GM12874 (cell line): ENCODE measurements at regions not wholly inside any gene's neighbourhood (a gene's known extent, or its start where the extent isn't known, plus 50 kb on each side); places are given as distances from the start of the nearest gene placed in this dataset.

Source experiments
- TF ChIP-seq, protein P1 (sequence below): IDR thresholded peaks from 2 replicates; pipeline ENCODE4 v1.5.1; 2011; ENCODE audit warnings: low read depth, mild to moderate bottlenecking, control low read depth, low read length, moderate library complexity; ENCODE audit not compliant: insufficient read depth

GRCh38 chr4:152269448-152270191, 266.3 kb downstream of the FBXW7 start:
- TF ChIP-seq, protein P1, sequence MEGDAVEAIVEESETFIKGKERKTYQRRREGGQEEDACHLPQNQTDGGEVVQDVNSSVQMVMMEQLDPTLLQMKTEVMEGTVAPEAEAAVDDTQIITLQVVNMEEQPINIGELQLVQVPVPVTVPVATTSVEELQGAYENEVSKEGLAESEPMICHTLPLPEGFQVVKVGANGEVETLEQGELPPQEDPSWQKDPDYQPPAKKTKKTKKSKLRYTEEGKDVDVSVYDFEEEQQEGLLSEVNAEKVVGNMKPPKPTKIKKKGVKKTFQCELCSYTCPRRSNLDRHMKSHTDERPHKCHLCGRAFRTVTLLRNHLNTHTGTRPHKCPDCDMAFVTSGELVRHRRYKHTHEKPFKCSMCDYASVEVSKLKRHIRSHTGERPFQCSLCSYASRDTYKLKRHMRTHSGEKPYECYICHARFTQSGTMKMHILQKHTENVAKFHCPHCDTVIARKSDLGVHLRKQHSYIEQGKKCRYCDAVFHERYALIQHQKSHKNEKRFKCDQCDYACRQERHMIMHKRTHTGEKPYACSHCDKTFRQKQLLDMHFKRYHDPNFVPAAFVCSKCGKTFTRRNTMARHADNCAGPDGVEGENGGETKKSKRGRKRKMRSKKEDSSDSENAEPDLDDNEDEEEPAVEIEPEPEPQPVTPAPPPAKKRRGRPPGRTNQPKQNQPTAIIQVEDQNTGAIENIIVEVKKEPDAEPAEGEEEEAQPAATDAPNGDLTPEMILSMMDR, result no peak

GRCh38 chr4:152267811-152268210, 268.1 kb downstream of the FBXW7 start:
- TF ChIP-seq, protein P1, result no peak

GRCh38 chr4:152266831-152267480, 268.9 kb downstream of the FBXW7 start:
- TF ChIP-seq, protein P1, result no peak

DNA sequence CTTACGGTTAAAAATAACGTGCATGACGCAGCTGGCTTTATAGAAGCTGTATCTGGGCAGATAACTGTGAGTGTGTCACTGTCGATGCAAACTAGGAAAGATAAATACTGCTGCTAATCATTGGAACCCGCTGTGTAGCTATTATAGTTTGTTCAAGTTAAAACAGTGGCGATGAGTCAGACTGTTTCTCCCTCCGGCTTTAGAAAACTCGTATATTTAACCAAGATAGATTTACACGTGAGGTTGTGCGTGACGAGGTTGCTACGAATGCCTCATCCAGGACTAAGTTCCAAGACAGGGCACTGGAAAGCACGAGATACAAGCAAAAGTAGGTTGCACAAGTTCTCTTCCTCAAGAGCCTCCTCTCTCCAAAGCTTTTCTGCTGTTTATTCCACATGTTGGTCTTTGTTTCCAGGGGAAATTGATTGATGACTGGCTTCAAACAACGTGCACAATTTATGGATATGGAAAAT, 270.7 kb downstream of the FBXW7 start:
- TF ChIP-seq, protein P1, result no peak

GRCh38 chr4:152264106-152264505, 271.8 kb downstream of the FBXW7 start:
- TF ChIP-seq, protein P1, result no peak

GRCh38 chr4:152259866-152260265, 276.0 kb downstream of the FBXW7 start:
- TF ChIP-seq, protein P1, result no peak

DNA sequence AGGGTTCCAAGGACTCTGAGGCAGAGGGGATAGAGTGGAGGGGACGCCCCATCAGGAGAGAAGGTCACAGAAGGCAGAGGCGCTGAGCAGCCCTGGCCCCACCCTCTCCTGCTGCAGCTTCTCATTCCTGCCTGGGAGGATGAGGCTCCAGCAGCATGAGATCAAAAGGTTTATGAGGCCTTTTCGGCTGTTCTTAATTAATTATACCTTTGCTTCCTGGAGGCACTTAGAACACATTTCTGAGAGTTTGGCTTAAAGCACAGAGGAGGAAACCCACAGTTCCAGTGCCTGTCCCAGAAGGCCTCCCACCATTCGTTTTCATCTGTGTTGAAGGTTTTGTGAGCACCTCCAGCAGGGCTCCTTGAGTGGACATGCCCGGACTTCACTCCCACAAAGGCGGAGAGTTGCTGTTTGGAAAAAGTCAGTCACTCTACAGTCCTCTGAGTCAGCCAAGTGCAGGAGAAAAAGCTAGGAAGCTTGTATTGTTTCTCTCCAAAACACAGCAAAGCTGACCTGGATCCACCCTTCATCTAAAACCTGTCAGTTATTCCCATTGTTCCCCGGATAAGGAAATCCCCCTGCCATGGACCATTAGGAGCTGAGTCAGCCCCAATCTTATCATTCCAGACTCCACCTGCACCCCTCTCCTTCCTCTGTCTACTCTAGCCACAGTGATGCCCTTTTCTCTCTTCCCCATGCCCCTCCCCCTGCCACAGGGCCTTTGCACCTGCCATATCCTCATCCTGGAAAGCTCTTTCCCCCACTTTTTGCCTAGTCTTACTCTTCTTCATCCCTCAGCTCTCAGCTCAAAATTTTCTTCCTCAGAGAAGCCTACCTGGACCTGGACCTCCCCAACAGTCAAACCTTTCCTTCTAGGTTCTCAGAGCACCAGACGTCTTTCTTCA, 276.8 kb downstream of the FBXW7 start:
- TF ChIP-seq, protein P1, result no peak
